GM12878 (cell line): ENCODE measurements at regions not wholly inside any gene's neighbourhood (a gene's known extent, or its start where the extent isn't known, plus 50 kb on each side); places are given as distances from the start of the nearest gene placed in this dataset.

Experiments used
- ATAC-seq: fragments of 200-7000 bp; cut with Tn5 transposase; 3 replicates; pipeline ENCODE4 v1.9.1; 2020; ENCODE audit warnings: mild to moderate bottlenecking, moderate library complexity
- BruUV-seq: library from RNA; stranded (reverse); fragments of 400-500 nt; replicated peaks from 2 replicates; lab custom pipeline; 2021; lab: Mats Ljungman, UMichigan
- CTCF ChIA-PET: fragments of 300-600 bp; sonication (Branson Sonifier 250); formaldehyde crosslinking; extraction: SDS; loops from one replicate; lab custom pipeline; 2021; ENCODE audit warnings: inconsistent platforms; lab: Yijun Ruan, JAX
- POLR2A ChIA-PET: fragments of 350-600 bp; formaldehyde crosslinking; extraction: SDS; loops from one replicate; lab custom pipeline; 2021; ENCODE audit warnings: inconsistent platforms; lab: Charles Lee
- RAD21 ChIA-PET: fragments of 300-600 bp; sonication (Branson Sonifier 250); formaldehyde crosslinking; loops from one replicate; lab custom pipeline; 2023; ENCODE audit warnings: antibody characterized with exemption; ENCODE audit not compliant: unreplicated experiment; lab: Charles Lee
- SMC1A ChIA-PET: fragments of 300-600 bp; sonication (Branson Sonifier 250); formaldehyde crosslinking; loops from one replicate; lab custom pipeline; 2023; ENCODE audit not compliant: unreplicated experiment, uncharacterized antibody; lab: Charles Lee
- DNase-seq: peaks from one replicate; pipeline ENCODE4 v3.0.0-alpha.2; 2011; ENCODE audit warnings: low read depth, low spot score
- FAIRE-seq: peaks from 3 replicates; lab custom pipeline; 2011; peaks lifted over from hg19 to GRCh38; lab: Jason Lieb, UNC
- H2AFZ ChIP-seq: 2 replicates; pipeline ENCODE4 v1.6.0; 2011; ENCODE audit warnings: low read depth, low read length, control low read depth; ENCODE audit not compliant: control insufficient read depth
- H3K27ac ChIP-seq: 2 replicates; pipeline ENCODE4 v1.5.1; 2011; ENCODE audit warnings: control low read depth; ENCODE audit not compliant: control insufficient read depth, insufficient read depth
- H3K27me3 ChIP-seq, 2 experiments: replicated peaks in 1 of 2; 2 replicates each; pipeline versions ENCODE4 v1.6.0 to v1.6.1; 2011; ENCODE audit warnings: low read length in 1 of 2; ENCODE audit not compliant: control insufficient read depth in 2 of 2, insufficient read depth in 2 of 2
- H3K36me3 ChIP-seq, 2 experiments: 2 replicates each; pipeline ENCODE4 v1.5.1; 2011; ENCODE audit warnings: low read length in 1 of 2; ENCODE audit not compliant: control insufficient read depth in 2 of 2, insufficient read depth in 2 of 2
- H3K4me1 ChIP-seq: 2 replicates; pipeline ENCODE4 v1.6.1; 2011; ENCODE audit warnings: mild to moderate bottlenecking, low read length, moderate library complexity, mixed read lengths; ENCODE audit not compliant: control insufficient read depth, insufficient read depth
- H3K4me2 ChIP-seq: 2 replicates; pipeline ENCODE4 v1.6.0; 2011; ENCODE audit warnings: control low read depth; ENCODE audit not compliant: control insufficient read depth, insufficient read depth
- H3K4me3 ChIP-seq: fragments of 200-600 bp; sonication (generic); 2 replicates; pipeline ENCODE4 v1.5.1; 2016
- H3K79me2 ChIP-seq: 2 replicates; pipeline ENCODE4 v1.6.0; 2011; ENCODE audit warnings: low read length; ENCODE audit not compliant: control insufficient read depth, insufficient read depth
- H3K9ac ChIP-seq: 2 replicates; pipeline ENCODE4 v1.8.0; 2011; ENCODE audit warnings: low read length, control low read depth, mixed read lengths; ENCODE audit not compliant: control insufficient read depth, insufficient read depth
- H3K9me3 ChIP-seq: replicated peaks from 3 replicates; pipeline ENCODE4 v1.5.1; 2011; ENCODE audit warnings: mild to moderate bottlenecking, low read length; ENCODE audit not compliant: control insufficient read depth, insufficient read depth
- H4K20me1 ChIP-seq: 2 replicates; pipeline ENCODE4 v1.6.0; 2011; ENCODE audit not compliant: control insufficient read depth, insufficient read depth
- CHD4 ChIP-seq: fragments of 200-600 bp; sonication (generic); IDR thresholded peaks from 2 replicates; pipeline ENCODE4 v1.6.1; 2016; ENCODE audit warnings: mild to moderate bottlenecking
- CREM ChIP-seq: IDR thresholded peaks from 2 replicates; pipeline ENCODE4 v1.6.1; 2014; ENCODE audit warnings: antibody characterized with exemption, low read depth
- DPF2 ChIP-seq: fragments of 450-650 bp; IDR thresholded peaks from 2 replicates; pipeline ENCODE4 v1.6.1; 2017; ENCODE audit warnings: mild to moderate bottlenecking
- ESRRA ChIP-seq: IDR thresholded peaks from 2 replicates; pipeline ENCODE4 v1.6.1; 2012; ENCODE audit warnings: mild to moderate bottlenecking, low read length, improper control_type of control experiment
- FOXM1 ChIP-seq: IDR thresholded peaks from 2 replicates; pipeline ENCODE4 v1.6.1; 2012; ENCODE audit warnings: low read depth, mild to moderate bottlenecking, inconsistent platforms, low read length, moderate library complexity
- HDAC6 ChIP-seq: fragments of 200-600 bp; sonication (generic); IDR thresholded peaks from one replicate; pipeline ENCODE4 v1.8.0; 2017; ENCODE audit warnings: antibody characterized with exemption; ENCODE audit not compliant: unreplicated experiment
- IRF4 ChIP-seq: IDR thresholded peaks from 2 replicates; pipeline ENCODE4 v1.6.1; 2011; ENCODE audit warnings: low read depth, low read length
- KLF5 ChIP-seq: fragments of 450-650 bp; IDR thresholded peaks from 2 replicates; pipeline ENCODE4 v1.6.1; 2014; ENCODE audit warnings: mild to moderate bottlenecking; ENCODE audit not compliant: partially characterized antibody
- MYC ChIP-seq: IDR thresholded peaks from 2 replicates; pipeline ENCODE4 v1.6.1; 2011; ENCODE audit warnings: mild to moderate bottlenecking, low read length, moderate library complexity, inconsistent platforms; ENCODE audit not compliant: insufficient read depth, insufficient replicate concordance, insufficient read length, severe bottlenecking
- NRF1 ChIP-seq: conservative IDR thresholded peaks from 2 replicates; pipeline ENCODE4 v1.6.1; 2011; ENCODE audit warnings: mild to moderate bottlenecking, low read depth, low read length, improper control_type of control experiment
- PRDM15 ChIP-seq: fragments of 450-650 bp; formaldehyde crosslinking; IDR thresholded peaks from 2 replicates; pipeline ENCODE4 v1.4.0; 2020; ENCODE audit warnings: mild to moderate bottlenecking, moderate library complexity
- RAD51 ChIP-seq: fragments of 450-650 bp; IDR thresholded peaks from 2 replicates; pipeline ENCODE4 v1.6.1; 2016; ENCODE audit warnings: moderate library complexity, mild to moderate bottlenecking, inconsistent platforms
- RCOR1 ChIP-seq: conservative IDR thresholded peaks from 2 replicates; pipeline ENCODE4 v1.6.1; 2012; ENCODE audit warnings: low read depth, low read length, improper control_type of control experiment
- RFX5 ChIP-seq: IDR thresholded peaks from 2 replicates; pipeline ENCODE4 v1.6.1; 2011; ENCODE audit warnings: low read depth, low read length, improper control_type of control experiment
- SIN3A ChIP-seq: IDR thresholded peaks from 2 replicates; pipeline ENCODE4 v1.6.1; 2012; ENCODE audit warnings: low read depth, low read length, improper control_type of control experiment
- SPI1 ChIP-seq: IDR thresholded peaks from 2 replicates; pipeline ENCODE4 v1.6.1; 2011; ENCODE audit warnings: low read depth, mild to moderate bottlenecking, low read length, moderate library complexity, borderline replicate concordance; ENCODE audit not compliant: insufficient read depth
- TCF12 ChIP-seq: IDR thresholded peaks from 2 replicates; pipeline ENCODE4 v1.6.1; 2011; ENCODE audit warnings: low read depth, mild to moderate bottlenecking, low read length
- ZNF217 ChIP-seq: fragments of 450-650 bp; IDR thresholded peaks from 2 replicates; pipeline ENCODE4 v1.6.1; 2017; ENCODE audit warnings: antibody characterized with exemption, mild to moderate bottlenecking
- ZSCAN29 ChIP-seq: fragments of 450-650 bp; IDR thresholded peaks from 2 replicates; pipeline ENCODE4 v1.6.1; 2017; ENCODE audit warnings: mild to moderate bottlenecking, moderate library complexity
- WGBS: methylation state at CpG from one replicate; pipeline ENCODE4 v1.1.6; 2016; ENCODE audit warnings: low lambda C conversion rate; ENCODE audit not compliant: insufficient replicate concordance, insufficient coverage; ENCODE audit errors: missing lambda C conversion rate; 5-methylcytosine and 5-hydroxymethylcytosine counted together
- in situ Hi-C: fragments of 300-500 bp; cut with MboI; formaldehyde crosslinking; loops from 9 replicates; pipeline ENCODE4 v1.14.3; 2018; ENCODE audit warnings: mixed read lengths
- intact Hi-C: fragments of 100-400 bp; cut with micrococcal nuclease; formaldehyde crosslinking; loops from one replicate; pipeline ENCODE4 v1.14.2; 2022; ENCODE audit not compliant: unreplicated experiment
- TF ChIP-seq, protein P1 (sequence below): fragments of 150-350 bp; IDR thresholded peaks from 2 replicates; pipeline ENCODE4 v1.6.1; 2016; ENCODE audit warnings: low read depth, low read length

GRCh38 chr16:79267781-79268180 is 332.8 kb downstream of the MAF start:
- DNase-seq (no peak), FAIRE-seq (no peak), ATAC-seq (no peak)
- intact Hi-C loops (loop anchor here (10.0 kb wide), 1 partner anchor 343 kb away; no protein-coding TSS in a partner anchor), in situ Hi-C loops (no loop called here)
- H3K4me3 ChIP-seq: no peak overlapping the region
- H2AFZ ChIP-seq: no peak overlapping the region
- ChIA-PET CTCF (no interaction called here), SMC1A (no interaction called here), RAD21 (no interaction called here), POLR2A (no interaction called here)
- H4K20me1 ChIP-seq: no peaks in the 10 kb centered on the region
- H3K9me3 ChIP-seq: no peaks in the 10 kb centered on the region; the same call in 2 of the 3 replicates
- H3K27ac ChIP-seq: no peak overlapping the region
- TF ChIP-seq IRF4: no peak
- no peak for TF ChIP-seq HDAC6
- no peak for TF ChIP-seq TCF12
- no peak for TF ChIP-seq ZSCAN29
- TF ChIP-seq FOXM1: no peak
- no peak for TF ChIP-seq CHD4
- no peak for TF ChIP-seq KLF5
- no peak for TF ChIP-seq RCOR1
- TF ChIP-seq RAD51: no peak
- TF ChIP-seq PRDM15 (CRISPR knock-in tag): no peak
- TF ChIP-seq CREM: no peak
- no peak for TF ChIP-seq MYC
- no peak for TF ChIP-seq ESRRA
- TF ChIP-seq NRF1: no peak
- TF ChIP-seq SPI1: no peak
- TF ChIP-seq SIN3A: no peak
- no peak for TF ChIP-seq ZNF217
- TF ChIP-seq DPF2: no peak
- TF ChIP-seq, protein P1, sequence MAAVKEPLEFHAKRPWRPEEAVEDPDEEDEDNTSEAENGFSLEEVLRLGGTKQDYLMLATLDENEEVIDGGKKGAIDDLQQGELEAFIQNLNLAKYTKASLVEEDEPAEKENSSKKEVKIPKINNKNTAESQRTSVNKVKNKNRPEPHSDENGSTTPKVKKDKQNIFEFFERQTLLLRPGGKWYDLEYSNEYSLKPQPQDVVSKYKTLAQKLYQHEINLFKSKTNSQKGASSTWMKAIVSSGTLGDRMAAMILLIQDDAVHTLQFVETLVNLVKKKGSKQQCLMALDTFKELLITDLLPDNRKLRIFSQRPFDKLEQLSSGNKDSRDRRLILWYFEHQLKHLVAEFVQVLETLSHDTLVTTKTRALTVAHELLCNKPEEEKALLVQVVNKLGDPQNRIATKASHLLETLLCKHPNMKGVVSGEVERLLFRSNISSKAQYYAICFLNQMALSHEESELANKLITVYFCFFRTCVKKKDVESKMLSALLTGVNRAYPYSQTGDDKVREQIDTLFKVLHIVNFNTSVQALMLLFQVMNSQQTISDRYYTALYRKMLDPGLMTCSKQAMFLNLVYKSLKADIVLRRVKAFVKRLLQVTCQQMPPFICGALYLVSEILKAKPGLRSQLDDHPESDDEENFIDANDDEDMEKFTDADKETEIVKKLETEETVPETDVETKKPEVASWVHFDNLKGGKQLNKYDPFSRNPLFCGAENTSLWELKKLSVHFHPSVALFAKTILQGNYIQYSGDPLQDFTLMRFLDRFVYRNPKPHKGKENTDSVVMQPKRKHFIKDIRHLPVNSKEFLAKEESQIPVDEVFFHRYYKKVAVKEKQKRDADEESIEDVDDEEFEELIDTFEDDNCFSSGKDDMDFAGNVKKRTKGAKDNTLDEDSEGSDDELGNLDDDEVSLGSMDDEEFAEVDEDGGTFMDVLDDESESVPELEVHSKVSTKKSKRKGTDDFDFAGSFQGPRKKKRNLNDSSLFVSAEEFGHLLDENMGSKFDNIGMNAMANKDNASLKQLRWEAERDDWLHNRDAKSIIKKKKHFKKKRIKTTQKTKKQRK: no peak
- no peak for TF ChIP-seq RFX5
- no peak overlapping the region for H3K4me2 ChIP-seq
- H3K79me2 ChIP-seq: no peaks in the 10 kb centered on the region
- whole genome bisulfite sequencing: 21% methylated on average over 6 of the region's 6 CpGs
- no peaks in the 10 kb centered on the region for H3K27me3 ChIP-seq
- peaks cover 11% of the 10 kb centered on the region for H3K4me1 ChIP-seq
- no TSS peak for BruUV-seq
- no peaks in the 10 kb centered on the region for H3K36me3 ChIP-seq
- H3K9ac ChIP-seq: no peak overlapping the region
